HepG2 (cell line): ENCODE measurements at regions not wholly inside any gene's neighbourhood (a gene's known extent, or its start where the extent isn't known, plus 50 kb on each side); places are given as distances from the start of the nearest gene placed in this dataset.

Source experiments
- ATAC-seq: fragments of 200-7000 bp; cut with Tn5 transposase; 3 replicates; pipeline ENCODE4 v1.9.1; 2020; ENCODE audit warnings: mild to moderate bottlenecking, moderate library complexity
- BruUV-seq: library from RNA; stranded (reverse); fragments of 400-500 nt; replicated peaks from 2 replicates; lab custom pipeline; 2021; lab: Mats Ljungman, UMichigan
- CTCF ChIA-PET: fragments of 300-600 bp; formaldehyde crosslinking; extraction: SDS; loops from one replicate; lab custom pipeline; 2021; ENCODE audit warnings: low total read pairs, inconsistent platforms, low intra/inter-chr PET ratio; lab: Yijun Ruan, JAX
- POLR2A ChIA-PET: fragments of 350-600 bp; sonication (Branson Sonifier 250); formaldehyde crosslinking; loops from one replicate; lab custom pipeline; 2020; ENCODE audit warnings: antibody characterized with exemption, inconsistent platforms; lab: Yijun Ruan, JAX
- DNase-seq: peaks from one replicate; pipeline ENCODE4 v3.0.0-alpha.2; 2015; ENCODE audit warnings: low spot score
- FAIRE-seq: peaks from 3 replicates; lab custom pipeline; 2011; peaks lifted over from hg19 to GRCh38; lab: Jason Lieb, UNC
- H2AFZ ChIP-seq: one replicate; pipeline ENCODE4 v1.6.1; 2011; ENCODE audit warnings: low read length, inconsistent platforms
- H3K27ac ChIP-seq: fragments of 300-600 bp; 3 replicates; pipeline ENCODE4 v1.8.0; 2011; ENCODE audit warnings: mixed run types, mild to moderate bottlenecking, mixed read lengths, low read length, inconsistent platforms; ENCODE audit not compliant: insufficient read depth; ENCODE audit errors: extremely low read length
- H3K27me3 ChIP-seq, 2 experiments: fragments of 200-600 bp in 1 of 2; 2 replicates in 1 of 2; 3 replicates in 1 of 2; pipeline versions ENCODE4 v1.6.0 to v1.8.0; 2011; ENCODE audit warnings: low read length in 2 of 2, mild to moderate bottlenecking in 2 of 2, moderate library complexity in 2 of 2, inconsistent platforms in 1 of 2; ENCODE audit not compliant: insufficient read depth in 2 of 2, control insufficient read depth in 1 of 2
- H3K36me3 ChIP-seq, 2 experiments: fragments of 200-600 bp in 1 of 2; replicated peaks in 1 of 2; 2 replicates in 1 of 2; 3 replicates in 1 of 2; pipeline versions ENCODE4 v1.5.1 to v1.8.0; 2011; ENCODE audit warnings: low read length in 2 of 2, inconsistent platforms in 1 of 2; ENCODE audit not compliant: insufficient read depth in 2 of 2, control insufficient read depth in 1 of 2
- H3K4me1 ChIP-seq: 2 replicates; pipeline ENCODE4 v1.5.1; 2012; ENCODE audit warnings: low read length, inconsistent platforms; ENCODE audit not compliant: insufficient read depth
- H3K4me2 ChIP-seq: 2 replicates; pipeline ENCODE4 v1.6.0; 2011; ENCODE audit warnings: low read depth, low read length, inconsistent platforms
- H3K4me3 ChIP-seq, 3 experiments: fragments of 200-600 bp in 1 of 3; sonication (generic), shearing (Covaris generic) in 1 of 3; replicated peaks in 1 of 3; 2 replicates each; pipeline ENCODE4 v1.5.1; 2011 to 2016; ENCODE audit warnings: low read length in 3 of 3, inconsistent platforms in 2 of 3, low read depth in 2 of 3, mild to moderate bottlenecking in 2 of 3, control low read depth in 1 of 3, mixed read lengths in 1 of 3; ENCODE audit not compliant: insufficient read depth in 1 of 3
- H3K79me2 ChIP-seq: one replicate; pipeline ENCODE4 v1.6.1; 2011; ENCODE audit warnings: low read length, inconsistent platforms; ENCODE audit not compliant: insufficient read depth
- H3K9ac ChIP-seq: 2 replicates; pipeline ENCODE4 v1.6.0; 2011; ENCODE audit warnings: mild to moderate bottlenecking, low read depth, low read length, inconsistent platforms; ENCODE audit not compliant: insufficient read depth
- H3K9me3 ChIP-seq: 2 replicates; pipeline ENCODE4 v1.5.1; 2012; ENCODE audit warnings: mild to moderate bottlenecking, low read length
- H4K20me1 ChIP-seq: 2 replicates; pipeline ENCODE4 v1.6.0; 2011; ENCODE audit warnings: inconsistent platforms, mild to moderate bottlenecking, low read length, moderate library complexity; ENCODE audit not compliant: insufficient read depth
- HOXA7 ChIP-seq: sonication (generic); formaldehyde crosslinking; IDR thresholded peaks from 2 replicates; pipeline ENCODE4 v1.8.1; 2022; ENCODE audit warnings: mild to moderate bottlenecking, missing genetic modification reagents, moderate library complexity
- IKZF4 ChIP-seq: sonication (generic); formaldehyde crosslinking; IDR thresholded peaks from 2 replicates; pipeline ENCODE4 v1.5.1; 2020; ENCODE audit warnings: borderline replicate concordance, mild to moderate bottlenecking, low read depth, missing genetic modification reagents; ENCODE audit errors: not compliant biosample characterization
- JARID2 ChIP-seq: sonication (generic); formaldehyde crosslinking; IDR thresholded peaks from 2 replicates; pipeline ENCODE4 v1.8.1; 2023; ENCODE audit warnings: missing genetic modification reagents, inconsistent platforms; ENCODE audit not compliant: insufficient replicate concordance
- KAT2B ChIP-seq: fragments of 150-350 bp; IDR thresholded peaks from 2 replicates; pipeline ENCODE4 v1.6.1; 2014; ENCODE audit warnings: low read depth, low read length, borderline replicate concordance
- KLF16 ChIP-seq, 2 experiments: sonication (generic) in 1 of 2; formaldehyde crosslinking in 1 of 2; IDR thresholded peaks; 2 replicates each; pipeline versions ENCODE4 v1.6.1 to v1.8.0; 2016 to 2023; ENCODE audit warnings: missing genetic modification reagents in 2 of 2, missing compliant biosample characterization in 1 of 2
- MEF2D ChIP-seq: sonication (generic); formaldehyde crosslinking; IDR thresholded peaks from 2 replicates; pipeline ENCODE4 v1.5.1; 2020; ENCODE audit warnings: mild to moderate bottlenecking, missing genetic modification reagents
- MYNN ChIP-seq: sonication (generic); formaldehyde crosslinking; IDR thresholded peaks from 2 replicates; pipeline ENCODE4 v1.4.0; 2020; ENCODE audit warnings: mild to moderate bottlenecking, low read depth, missing genetic modification reagents
- RAD21 ChIP-seq: fragments of 450-650 bp; formaldehyde crosslinking; IDR thresholded peaks from 2 replicates; pipeline ENCODE4 v1.5.0; 2020; ENCODE audit warnings: mild to moderate bottlenecking
- SKI ChIP-seq: fragments of 450-650 bp; IDR thresholded peaks from one replicate; pipeline ENCODE4 v1.6.1; 2018; ENCODE audit warnings: mild to moderate bottlenecking; ENCODE audit not compliant: partially characterized antibody
- ZEB1 ChIP-seq: IDR thresholded peaks from 2 replicates; pipeline ENCODE4 v1.6.1; 2012; ENCODE audit warnings: mild to moderate bottlenecking, low read depth, inconsistent platforms; ENCODE audit not compliant: insufficient replicate concordance
- ZNF816 ChIP-seq: sonication (generic); formaldehyde crosslinking; IDR thresholded peaks from 2 replicates; pipeline ENCODE4 v1.8.0; 2022; ENCODE audit warnings: missing genetic modification reagents, mild to moderate bottlenecking, borderline replicate concordance
- WGBS: methylation state at CpG from one replicate; pipeline ENCODE4 v1.1.6; 2017; ENCODE audit warnings: low lambda C conversion rate; 5-methylcytosine and 5-hydroxymethylcytosine counted together
- in situ Hi-C: cut with HindIII; loops from 2 replicates; pipeline ENCODE4 v1.10.0; 2017; ENCODE audit warnings: low pct_unique_long_range_greater_than_20kb; ENCODE audit not compliant: extremely low pct_ligation_motif_present
- intact Hi-C: fragments of 100-400 bp; cut with micrococcal nuclease; formaldehyde crosslinking; loops from one replicate; pipeline ENCODE4 v1.10.0; 2022; ENCODE audit not compliant: unreplicated experiment
- TF ChIP-seq, protein P1 (sequence below): sonication (generic); formaldehyde crosslinking; IDR thresholded peaks from 2 replicates; pipeline ENCODE4; 2020; ENCODE audit warnings: missing genetic modification reagents, mild to moderate bottlenecking, borderline replicate concordance
- TF ChIP-seq, protein P2 (sequence below): IDR thresholded peaks from 2 replicates; pipeline ENCODE4 v1.6.1; 2016; ENCODE audit warnings: low read depth
- TF ChIP-seq, protein P3 (sequence below): sonication (generic); formaldehyde crosslinking; IDR thresholded peaks from 2 replicates; pipeline ENCODE4 v1.8.0; 2022; ENCODE audit warnings: mild to moderate bottlenecking, missing genetic modification reagents, moderate library complexity

DNA sequence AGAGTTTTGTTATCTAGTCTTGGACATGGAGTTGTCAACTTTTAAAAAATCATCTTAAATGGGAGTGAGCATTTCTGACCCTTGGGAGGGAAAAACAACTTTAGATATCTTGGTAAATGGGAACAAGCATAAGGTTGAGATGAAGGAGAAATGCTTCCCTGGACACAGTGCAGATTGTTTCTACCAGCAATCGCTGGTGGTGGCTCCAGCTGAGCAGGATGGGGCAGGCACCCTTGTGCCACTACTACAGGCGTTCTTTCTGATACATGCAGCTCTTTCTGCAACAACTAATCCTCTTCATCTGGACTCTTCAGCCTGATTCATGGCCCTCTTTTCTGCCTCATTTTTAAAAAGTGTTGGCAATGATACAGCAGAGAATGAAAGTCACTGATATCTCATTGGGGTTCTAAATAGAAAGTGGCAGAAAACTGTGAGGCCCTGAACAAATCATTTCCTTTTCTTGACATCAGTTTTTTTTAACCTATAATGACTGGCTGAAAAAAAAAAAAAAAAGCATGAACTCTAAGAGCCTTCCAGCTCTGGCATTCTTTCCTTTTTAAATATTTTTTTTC is 409.4 kb upstream of the PTGER4 start:
- Histone ChIP-seq H3K27me3 (no peaks in the 10 kb centered on the region), H3K9ac (no peak overlapping the region), H4K20me1 (no peaks in the 10 kb centered on the region), H3K27ac (no peak overlapping the region), H3K79me2 (no peaks in the 10 kb centered on the region), H3K9me3 (peaks cover 5% of the 10 kb centered on the region; the same call in 1 of the 2 replicates), H3K36me3 (no peaks in the 10 kb centered on the region), H3K4me3 (no peak overlapping the region), H2AFZ (no peak overlapping the region), H3K4me2 (no peak overlapping the region), H3K4me1 (no peaks in the 10 kb centered on the region)
- DNase-seq (no peak), FAIRE-seq (no peak), ATAC-seq (no peak)
- TF ChIP-seq ZEB1 (no peak), JARID2 (CRISPR knock-in tag) (no peak), ZNF816 (CRISPR knock-in tag) (no peak), SKI (no peak), MEF2D (no peak), HOXA7 (CRISPR knock-in tag) (no peak), IKZF4 (CRISPR knock-in tag) (no peak), MYNN (CRISPR knock-in tag) (no peak)
- ChIA-PET POLR2A (no interaction called here), CTCF (no interaction called here)
- 4% methylated on average over 2 of the region's 2 CpGs for WGBS
- in situ Hi-C loops: no loop called here
- BruUV-seq: no TSS peak
- intact Hi-C loops: no loop called here

DNA sequence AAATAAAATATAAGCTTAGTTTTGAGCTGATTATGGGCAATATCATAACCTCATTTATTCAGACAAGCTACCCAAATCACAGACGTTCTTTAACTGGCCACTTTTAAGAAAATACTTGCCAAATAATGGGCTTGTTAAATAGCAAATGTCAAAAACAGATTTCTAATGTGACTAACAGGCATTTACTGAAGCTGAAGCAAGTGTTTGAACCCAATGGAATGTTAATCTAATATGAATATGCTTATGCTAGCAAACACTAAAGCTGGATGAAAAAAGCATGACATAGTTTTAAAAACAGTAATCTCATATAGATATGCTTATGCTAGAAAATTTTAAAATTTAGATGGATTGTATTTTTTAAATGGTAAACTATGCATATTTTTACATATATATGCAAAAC is 411.6 kb upstream of the PTGER4 start:
- intact Hi-C loops (no loop called here), in situ Hi-C loops (no loop called here)
- H3K27me3 ChIP-seq: no peaks in the 10 kb centered on the region
- no peak overlapping the region for H3K9ac ChIP-seq
- FAIRE-seq (no peak), DNase-seq (no peak), ATAC-seq (no peak)
- H4K20me1 ChIP-seq: no peaks in the 10 kb centered on the region
- H2AFZ ChIP-seq: no peak overlapping the region
- no peaks in the 10 kb centered on the region for H3K79me2 ChIP-seq
- no peaks in the 10 kb centered on the region for H3K36me3 ChIP-seq
- no peak overlapping the region for H3K27ac ChIP-seq
- H3K4me1 ChIP-seq: no peaks in the 10 kb centered on the region
- H3K4me2 ChIP-seq: no peak overlapping the region
- no TSS peak for BruUV-seq
- no peak overlapping the region for H3K4me3 ChIP-seq
- H3K9me3 ChIP-seq: peaks cover 12% of the 10 kb centered on the region
- WGBS: 0% methylated on average over 1 of the region's 1 CpG
- ChIA-PET POLR2A (no interaction called here), CTCF (no interaction called here)
- TF ChIP-seq, protein P1, sequence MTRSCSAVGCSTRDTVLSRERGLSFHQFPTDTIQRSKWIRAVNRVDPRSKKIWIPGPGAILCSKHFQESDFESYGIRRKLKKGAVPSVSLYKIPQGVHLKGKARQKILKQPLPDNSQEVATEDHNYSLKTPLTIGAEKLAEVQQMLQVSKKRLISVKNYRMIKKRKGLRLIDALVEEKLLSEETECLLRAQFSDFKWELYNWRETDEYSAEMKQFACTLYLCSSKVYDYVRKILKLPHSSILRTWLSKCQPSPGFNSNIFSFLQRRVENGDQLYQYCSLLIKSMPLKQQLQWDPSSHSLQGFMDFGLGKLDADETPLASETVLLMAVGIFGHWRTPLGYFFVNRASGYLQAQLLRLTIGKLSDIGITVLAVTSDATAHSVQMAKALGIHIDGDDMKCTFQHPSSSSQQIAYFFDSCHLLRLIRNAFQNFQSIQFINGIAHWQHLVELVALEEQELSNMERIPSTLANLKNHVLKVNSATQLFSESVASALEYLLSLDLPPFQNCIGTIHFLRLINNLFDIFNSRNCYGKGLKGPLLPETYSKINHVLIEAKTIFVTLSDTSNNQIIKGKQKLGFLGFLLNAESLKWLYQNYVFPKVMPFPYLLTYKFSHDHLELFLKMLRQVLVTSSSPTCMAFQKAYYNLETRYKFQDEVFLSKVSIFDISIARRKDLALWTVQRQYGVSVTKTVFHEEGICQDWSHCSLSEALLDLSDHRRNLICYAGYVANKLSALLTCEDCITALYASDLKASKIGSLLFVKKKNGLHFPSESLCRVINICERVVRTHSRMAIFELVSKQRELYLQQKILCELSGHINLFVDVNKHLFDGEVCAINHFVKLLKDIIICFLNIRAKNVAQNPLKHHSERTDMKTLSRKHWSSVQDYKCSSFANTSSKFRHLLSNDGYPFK (CRISPR knock-in tag): no peak
- TF ChIP-seq, protein P2, sequence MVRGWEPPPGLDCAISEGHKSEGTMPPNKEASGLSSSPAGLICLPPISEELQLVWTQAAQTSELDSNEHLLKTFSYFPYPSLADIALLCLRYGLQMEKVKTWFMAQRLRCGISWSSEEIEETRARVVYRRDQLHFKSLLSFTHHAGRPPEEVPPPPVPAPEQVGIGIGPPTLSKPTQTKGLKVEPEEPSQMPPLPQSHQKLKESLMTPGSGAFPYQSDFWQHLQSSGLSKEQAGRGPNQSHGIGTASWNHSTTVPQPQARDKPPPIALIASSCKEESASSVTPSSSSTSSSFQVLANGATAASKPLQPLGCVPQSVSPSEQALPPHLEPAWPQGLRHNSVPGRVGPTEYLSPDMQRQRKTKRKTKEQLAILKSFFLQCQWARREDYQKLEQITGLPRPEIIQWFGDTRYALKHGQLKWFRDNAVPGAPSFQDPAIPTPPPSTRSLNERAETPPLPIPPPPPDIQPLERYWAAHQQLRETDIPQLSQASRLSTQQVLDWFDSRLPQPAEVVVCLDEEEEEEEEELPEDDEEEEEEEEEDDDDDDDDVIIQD: no peak
- TF ChIP-seq, protein P3, sequence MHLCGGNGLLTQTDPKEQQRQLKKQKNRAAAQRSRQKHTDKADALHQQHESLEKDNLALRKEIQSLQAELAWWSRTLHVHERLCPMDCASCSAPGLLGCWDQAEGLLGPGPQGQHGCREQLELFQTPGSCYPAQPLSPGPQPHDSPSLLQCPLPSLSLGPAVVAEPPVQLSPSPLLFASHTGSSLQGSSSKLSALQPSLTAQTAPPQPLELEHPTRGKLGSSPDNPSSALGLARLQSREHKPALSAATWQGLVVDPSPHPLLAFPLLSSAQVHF (CRISPR knock-in tag): no peak
- TF ChIP-seq KLF16 (CRISPR knock-in tag; IDR thresholded peaks at IDR 0.05): no peak
- TF ChIP-seq RAD21: no peak
- TF ChIP-seq KAT2B: no peak
